GM12891 (cell line): ENCODE measurements at regions not wholly inside any gene's neighbourhood (a gene's known extent, or its start where the extent isn't known, plus 50 kb on each side); places are given as distances from the start of the nearest gene placed in this dataset.

Experiments
- POLR2A ChIP-seq: IDR thresholded peaks from 2 replicates; pipeline ENCODE4 v1.6.1; 2011; ENCODE audit warnings: low read depth, low read length, control low read depth
- POLR2AphosphoS5 ChIP-seq: IDR thresholded peaks from 2 replicates; pipeline ENCODE4 v1.6.1; 2011; ENCODE audit warnings: low read depth, low read length, control low read depth
- POU2F2 ChIP-seq: IDR thresholded peaks from 2 replicates; pipeline ENCODE4 v1.6.1; 2011; ENCODE audit warnings: low read depth, mild to moderate bottlenecking, control low read depth, low read length, moderate library complexity
- SPI1 ChIP-seq: IDR thresholded peaks from 2 replicates; pipeline ENCODE4 v1.6.1; 2011; ENCODE audit warnings: low read depth, low read length, control low read depth
- TAF1 ChIP-seq: IDR thresholded peaks from 2 replicates; pipeline ENCODE4 v1.6.1; 2011; ENCODE audit warnings: low read depth, low read length, control low read depth

DNA sequence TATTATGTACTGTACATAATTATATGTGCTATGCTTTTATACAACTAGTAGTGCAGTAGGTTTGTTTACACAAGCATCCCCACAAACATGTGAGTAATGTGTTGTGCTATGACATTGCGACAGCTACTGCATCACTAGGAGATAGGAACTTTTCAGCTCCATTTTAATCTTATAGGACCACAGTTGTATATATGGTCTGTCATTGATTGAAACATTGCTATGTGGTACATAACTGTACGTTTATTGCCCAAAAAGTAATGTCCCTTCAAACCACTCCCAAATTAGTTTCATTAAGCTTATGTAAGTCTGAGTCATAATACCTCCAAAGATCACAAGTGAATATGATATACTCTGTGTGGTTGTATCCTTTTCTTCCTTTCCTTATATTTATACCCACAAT lies 183.2 kb upstream of the POT1 start:
- no peak for TF ChIP-seq POLR2AphosphoS5
- no peak for TF ChIP-seq POLR2A
- TF ChIP-seq TAF1, result no peak
- no peak for TF ChIP-seq SPI1
- TF ChIP-seq POU2F2, result no peak
